ENCODE measurements at regions not wholly inside any gene's neighbourhood (a gene's known extent, or its start where the extent isn't known, plus 50 kb on each side); places are given as distances from the start of the nearest gene placed in this dataset.

- Histone ChIP-seq H3K79me2 (replicated peaks; ENCODE audit: insufficient read depth, low read length) (no peaks in the 10 kb centered on the region), H2AFZ (ENCODE audit: low read depth, low read length) (no peak overlapping the region), H4K20me1 (ENCODE audit: insufficient read depth) (no peaks in the 10 kb centered on the region), H3K4me2 (ENCODE audit: low read length) (no peak overlapping the region), H3K9me3 (ENCODE audit: low read length) (no peaks in the 10 kb centered on the region), H3K4me3 (ENCODE audit: low read length) (no peak overlapping the region), H3K27me3 (ENCODE audit: insufficient read depth, low read depth, low read length) (no peaks in the 10 kb centered on the region), H3K36me3 (ENCODE audit: insufficient read depth, low read length) (no peaks in the 10 kb centered on the region), H3K9me2 (ENCODE audit: insufficient read depth, low read length) (no peaks in the 10 kb centered on the region), H3K9ac (ENCODE audit: low read length) (no peak overlapping the region), H3K27ac (ENCODE audit: low read length) (no peak overlapping the region), H3F3A (ENCODE audit: insufficient read depth, low read length, poor library complexity, severe bottlenecking) (no peaks in the 10 kb centered on the region)
- TF ChIP-seq REST (IDR thresholded peaks at IDR 0.05; ENCODE audit: borderline replicate concordance) (no peak), CTCF (IDR thresholded peaks at IDR 0.05; ENCODE audit: poor library complexity, severe bottlenecking) (no peak), RAD21 (conservative IDR thresholded peaks at IDR 0.05) (no peak), TAF1 (IDR thresholded peaks at IDR 0.05; ENCODE audit: low read depth) (no peak), MXI1 (conservative IDR thresholded peaks at IDR 0.05; ENCODE audit: poor library complexity, severe bottlenecking) (no peak), EZH2 (IDR thresholded peaks at IDR 0.05; ENCODE audit: borderline replicate concordance, insufficient read depth, low read length, poor library complexity, severe bottlenecking) (no peak), POLR2AphosphoS5 (IDR thresholded peaks at IDR 0.05) (no peak), EP300 (conservative IDR thresholded peaks at IDR 0.05; ENCODE audit: poor library complexity, severe bottlenecking) (no peak), SMC3 (conservative IDR thresholded peaks at IDR 0.05; ENCODE audit: poor library complexity) (no peak)
Measured at GRCh38 chr2:180190851-180191250, 183.8 kb upstream of the CWC22 start.

GRCh38 chr2:180187611-180188010 lies 180.5 kb upstream of the CWC22 start:
- H3K79me2 ChIP-seq (replicated peaks; ENCODE audit: insufficient read depth, low read length) = no peaks in the 10 kb centered on the region

More at GRCh38 chr2:180187611-180188010, 180.5 kb upstream of the CWC22 start:
- no peaks in the 10 kb centered on the region for H3K27me3 ChIP-seq (ENCODE audit: insufficient read depth, low read depth, low read length)
- no peaks in the 10 kb centered on the region for H3K36me3 ChIP-seq (ENCODE audit: insufficient read depth, low read length)
- H3K4me3 ChIP-seq (ENCODE audit: low read length) = no peak overlapping the region
- H4K20me1 ChIP-seq (ENCODE audit: insufficient read depth) = no peaks in the 10 kb centered on the region
- no peaks in the 10 kb centered on the region for H3K9me3 ChIP-seq (ENCODE audit: low read length)
- H3F3A ChIP-seq (ENCODE audit: insufficient read depth, low read length, poor library complexity, severe bottlenecking) = no peaks in the 10 kb centered on the region
- H3K27ac ChIP-seq (ENCODE audit: low read length) = no peak overlapping the region
- no peak overlapping the region for H3K9ac ChIP-seq (ENCODE audit: low read length)
- H2AFZ ChIP-seq (ENCODE audit: low read depth, low read length) = no peak overlapping the region
- no peak overlapping the region for H3K4me2 ChIP-seq (ENCODE audit: low read length)
- no peak for TF ChIP-seq EP300 (conservative IDR thresholded peaks at IDR 0.05; ENCODE audit: poor library complexity, severe bottlenecking)
- no peak for TF ChIP-seq CTCF (IDR thresholded peaks at IDR 0.05; ENCODE audit: poor library complexity, severe bottlenecking)
- TF ChIP-seq SMC3 (conservative IDR thresholded peaks at IDR 0.05; ENCODE audit: poor library complexity) = no peak
- TF ChIP-seq MXI1 (conservative IDR thresholded peaks at IDR 0.05; ENCODE audit: poor library complexity, severe bottlenecking) = no peak
- TF ChIP-seq EZH2 (IDR thresholded peaks at IDR 0.05; ENCODE audit: borderline replicate concordance, insufficient read depth, low read length, poor library complexity, severe bottlenecking) = no peak
- no peak for TF ChIP-seq REST (IDR thresholded peaks at IDR 0.05; ENCODE audit: borderline replicate concordance)
- TF ChIP-seq RAD21 (conservative IDR thresholded peaks at IDR 0.05) = no peak
- no peak for TF ChIP-seq TAF1 (IDR thresholded peaks at IDR 0.05; ENCODE audit: low read depth)
- TF ChIP-seq POLR2AphosphoS5 (IDR thresholded peaks at IDR 0.05) = no peak
- H3K9me2 ChIP-seq (ENCODE audit: insufficient read depth, low read length) = no peaks in the 10 kb centered on the region

Measured in neural cell (in vitro differentiated cells).